Transverse colon (tissue), 4 donors: ENCODE measurements at regions not wholly inside any gene's neighbourhood (a gene's known extent, or its start where the extent isn't known, plus 50 kb on each side); places are given as distances from the start of the nearest gene placed in this dataset.

Source experiments
- CTCF ChIP-seq, 5 experiments: fragments of 200-600 bp in 3 of 5; fragments of 450-650 bp in 2 of 5; sonication (generic) in 3 of 5; IDR thresholded peaks; 1 replicate in 2 of 5; 2 replicates in 3 of 5; pipeline ENCODE4 v1.5.1; 2016 to 2017; ENCODE audit warnings: antibody characterized with exemption in 5 of 5, inconsistent platforms in 3 of 5, mild to moderate bottlenecking in 2 of 5, moderate library complexity in 1 of 5
- EP300 ChIP-seq: sonication (generic); formaldehyde crosslinking; IDR thresholded peaks from one replicate; pipeline ENCODE4 v1.6.1; 2017; ENCODE audit warnings: antibody characterized with exemption, low read depth
- POLR2AphosphoS5 ChIP-seq, 3 donors: sonication (generic); formaldehyde crosslinking; IDR thresholded peaks; one replicate each; pipeline ENCODE4 v1.6.1; 2016; ENCODE audit warnings: antibody characterized with exemption in 3 of 3

- TF ChIP-seq CTCF (IDR thresholded peaks at IDR 0.05) (no peak), POLR2AphosphoS5 (IDR thresholded peaks at IDR 0.05) (no peak), EP300 (no peak)
Measured at GRCh38 chr18:11482271-11482670, 127.1 kb upstream of the SLC35G4 start.
